Small intestine (tissue), 7 donors: ENCODE measurements at regions not wholly inside any gene's neighbourhood (a gene's known extent, or its start where the extent isn't known, plus 50 kb on each side); places are given as distances from the start of the nearest gene placed in this dataset.
"Not testable (repeated sequence)": the region's sequence is repeated elsewhere in the genome, so short reads cannot be mapped to it uniquely, and the experiment has no call there.

ENCODE experiments used
- DNase-seq, 2 donors: peaks; one replicate each; pipeline versions ENCODE4 v3.0.0 to v3.0.0-alpha.2; 2013
- FAIRE-seq: peaks from 2 replicates; lab custom pipeline; 2012; peaks lifted over from hg19 to GRCh38; lab: Jason Lieb, UNC
- H3K27ac ChIP-seq, 3 donors: one replicate each; pipeline ENCODE4 v1.5.1; 2013; ENCODE audit warnings: low read length in 2 of 3, mild to moderate bottlenecking in 2 of 3, control low read depth in 1 of 3, inconsistent platforms in 1 of 3, low read depth in 1 of 3, moderate library complexity in 1 of 3
- H3K27me3 ChIP-seq, 3 donors: one replicate each; pipeline ENCODE4 v1.6.1; 2013; ENCODE audit warnings: low read length in 3 of 3, inconsistent platforms in 1 of 3; ENCODE audit not compliant: control insufficient read depth in 3 of 3, insufficient read depth in 3 of 3
- H3K36me3 ChIP-seq, 3 donors: one replicate each; pipeline ENCODE4 v1.6.1; 2013; ENCODE audit warnings: low read length in 3 of 3, inconsistent platforms in 1 of 3, low read depth in 1 of 3, mild to moderate bottlenecking in 1 of 3, moderate library complexity in 1 of 3; ENCODE audit not compliant: control insufficient read depth in 3 of 3, insufficient read depth in 2 of 3
- H3K4me1 ChIP-seq, 3 donors: one replicate each; pipeline ENCODE4 v1.6.1; 2013; ENCODE audit warnings: low read length in 2 of 3, inconsistent platforms in 1 of 3, low read depth in 1 of 3, mild to moderate bottlenecking in 1 of 3, moderate library complexity in 1 of 3; ENCODE audit not compliant: control insufficient read depth in 3 of 3, insufficient read depth in 2 of 3
- H3K4me3 ChIP-seq, 3 donors: one replicate each; pipeline ENCODE4 v1.5.1; 2013; ENCODE audit warnings: low read length in 3 of 3, control low read depth in 1 of 3, inconsistent platforms in 1 of 3, low read depth in 1 of 3, mild to moderate bottlenecking in 1 of 3, moderate library complexity in 1 of 3
- H3K9me3 ChIP-seq, 2 donors: one replicate each; pipeline ENCODE4 v1.6.1; 2013; ENCODE audit warnings: low read depth in 1 of 2, low read length in 1 of 2; ENCODE audit not compliant: control insufficient read depth in 2 of 2, insufficient read depth in 1 of 2
- WGBS, 3 donors: extraction: QIAGEN DNeasy Blood & Tissue Kit; methylation state at CpG; one replicate each; pipeline ENCODE4 v1.1.7; 2013; 5-methylcytosine and 5-hydroxymethylcytosine counted together
- donor health status: healthy with polysubstance abuse.
- donor health status: control.
- donor health status: control.
- donor health status: Bipolar disorder and iron deficiency.
- donor health status: healthy.

- FAIRE-seq (no peak), DNase-seq (no peak)
- no peaks in the 10 kb centered on the region for H3K27me3 ChIP-seq
- no peaks in the 10 kb centered on the region for H3K4me1 ChIP-seq
- H3K27ac ChIP-seq: no peak overlapping the region
- H3K9me3 ChIP-seq: peaks cover 0 to under 1% of the 10 kb centered on the region in 2 donors
- H3K36me3 ChIP-seq: no peaks in the 10 kb centered on the region
- H3K4me3 ChIP-seq: no peak overlapping the region
- 72 to 89% (median 75%) methylated on average over 2 of the region's 2 CpGs for WGBS, 3 donors
These were observed 91.6 kb downstream of the ZNF648 start for GRCh38 chr1:181969902-181970301.

GRCh38 chr1:181954696-181955095 is 106.8 kb downstream of the ZNF648 start:
- not testable (repeated sequence) for FAIRE-seq, H3K4me3 ChIP-seq, H3K9me3 ChIP-seq, H3K4me1 ChIP-seq, H3K27ac ChIP-seq, H3K27me3 ChIP-seq, DNase-seq, H3K36me3 ChIP-seq
- WGBS, 3 donors: 94 to 97% (median 96%) methylated on average over 10 to 11 of the region's 11 CpGs

- 80 to 89% (median 89%) methylated on average over 7 of the region's 7 CpGs for WGBS, 3 donors
- not testable (repeated sequence) for FAIRE-seq
These were observed 107.3 kb downstream of the ZNF648 start for GRCh38 chr1:181954178-181954577.

GRCh38 chr1:181953596-181953995 is 107.9 kb downstream of the ZNF648 start:
- no peaks in the 10 kb centered on the region for H3K9me3 ChIP-seq
- H3K27me3 ChIP-seq: no peaks in the 10 kb centered on the region
- H3K27ac ChIP-seq: no peak overlapping the region
- H3K36me3 ChIP-seq: no peaks in the 10 kb centered on the region
- H3K4me1 ChIP-seq: no peaks in the 10 kb centered on the region
- no peak overlapping the region for H3K4me3 ChIP-seq
- FAIRE-seq (no peak), DNase-seq (no peak)
- 94 to 96% (median 95%) methylated on average over 3 of the region's 3 CpGs for WGBS, 3 donors

More at GRCh38 chr1:181954178-181954577, 107.3 kb downstream of the ZNF648 start:
- not testable (repeated sequence) for H3K27ac ChIP-seq, H3K27me3 ChIP-seq, H3K9me3 ChIP-seq, H3K4me3 ChIP-seq, H3K4me1 ChIP-seq, DNase-seq, H3K36me3 ChIP-seq

GRCh38 chr1:181951213-181951612 is 110.3 kb downstream of the ZNF648 start:
- Histone ChIP-seq H3K9me3 (no peaks in the 10 kb centered on the region), H3K36me3 (no peaks in the 10 kb centered on the region), H3K4me3 (no peak overlapping the region), H3K27ac (no peak overlapping the region), H3K27me3 (no peaks in the 10 kb centered on the region), H3K4me1 (no peaks in the 10 kb centered on the region)
- FAIRE-seq (no peak), DNase-seq (no peak)
- WGBS, 3 donors: 73 to 84% (median 74%) methylated on average over 4 of the region's 4 CpGs

- FAIRE-seq (no peak), DNase-seq (no peak)
- Histone ChIP-seq H3K36me3 (no peaks in the 10 kb centered on the region), H3K27me3 (no peaks in the 10 kb centered on the region), H3K4me3 (no peak overlapping the region), H3K4me1 (no peaks in the 10 kb centered on the region), H3K9me3 (no peaks in the 10 kb centered on the region), H3K27ac (no peak overlapping the region)
- 39 to 56% (median 44%) methylated on average over 2 of the region's 2 CpGs for WGBS, 3 donors
These were observed 112.0 kb downstream of the ZNF648 start for GRCh38 chr1:181949500-181949899.

- Histone ChIP-seq H3K9me3 (no peaks in the 10 kb centered on the region), H3K27me3 (no peaks in the 10 kb centered on the region), H3K4me1 (no peaks in the 10 kb centered on the region), H3K36me3 (no peaks in the 10 kb centered on the region), H3K27ac (no peak overlapping the region), H3K4me3 (no peak overlapping the region)
- no peak for DNase-seq
- 6 to 20% (median 13%) methylated on average over 1 of the region's 1 CpG for WGBS, 3 donors
- no peak for FAIRE-seq
These were observed 113.1 kb downstream of the ZNF648 start for GRCh38 chr1:181948372-181948771.

- H3K36me3 ChIP-seq: no peaks in the 10 kb centered on the region
- 58 to 71% (median 65%) methylated on average over 1 of the region's 1 CpG for WGBS, 3 donors
- H3K27ac ChIP-seq: no peak overlapping the region
- H3K9me3 ChIP-seq: no peaks in the 10 kb centered on the region
- H3K4me3 ChIP-seq: no peak overlapping the region
- no peaks in the 10 kb centered on the region for H3K4me1 ChIP-seq
- H3K27me3 ChIP-seq: no peaks in the 10 kb centered on the region
- no peak for DNase-seq
- FAIRE-seq: no peak
These were observed 114.1 kb downstream of the ZNF648 start for GRCh38 chr1:181947441-181947840.
